ENCODE measurements at regions not wholly inside any gene's neighbourhood (a gene's known extent, or its start where the extent isn't known, plus 50 kb on each side); places are given as distances from the start of the nearest gene placed in this dataset.

- CTCF ChIA-PET: no interaction called here
- Mint-ChIP-seq H3K4me3 (ENCODE audit: low read depth, unreplicated experiment) (no peak overlapping the region), H3K27ac (ENCODE audit: unreplicated experiment) (no peak overlapping the region), H3K36me3 (ENCODE audit: insufficient read depth, unreplicated experiment) (no peaks in the 10 kb centered on the region), H3K27me3 (ENCODE audit: unreplicated experiment) (peaks cover 10% of the 10 kb centered on the region), H3K9me3 (ENCODE audit: low read depth, unreplicated experiment) (peaks cover 2% of the 10 kb centered on the region), H3K4me1 (ENCODE audit: low read depth, unreplicated experiment) (no peaks in the 10 kb centered on the region)
- no peak for DNase-seq
- no TSS peak for BruUV-seq (replicated peaks)
- TF ChIP-seq CTCF (IDR thresholded peaks at IDR 0.05; ENCODE audit: unreplicated experiment): no peak
- intact Hi-C loops (cut with micrococcal nuclease; ENCODE audit: unreplicated experiment): no loop called here
These were observed 95.3 kb upstream of the STMND1 start for GRCh38 chr6:17006543-17006942.

GRCh38 chr6:17004269-17004668 is 97.6 kb upstream of the STMND1 start:
- DNase-seq: no peak
- no peak for TF ChIP-seq CTCF (IDR thresholded peaks at IDR 0.05; ENCODE audit: unreplicated experiment)
- H3K27me3 Mint-ChIP-seq (ENCODE audit: unreplicated experiment): peaks cover 29% of the 10 kb centered on the region
- CTCF ChIA-PET: no interaction called here
- no peak overlapping the region for H3K4me3 Mint-ChIP-seq (ENCODE audit: low read depth, unreplicated experiment)
- BruUV-seq (replicated peaks): no TSS peak
- H3K9me3 Mint-ChIP-seq (ENCODE audit: low read depth, unreplicated experiment): peaks cover 2% of the 10 kb centered on the region
- intact Hi-C loops (cut with micrococcal nuclease; ENCODE audit: unreplicated experiment): no loop called here
- H3K36me3 Mint-ChIP-seq (ENCODE audit: insufficient read depth, unreplicated experiment): no peaks in the 10 kb centered on the region
- H3K4me1 Mint-ChIP-seq (ENCODE audit: low read depth, unreplicated experiment): no peaks in the 10 kb centered on the region
- H3K27ac Mint-ChIP-seq (ENCODE audit: unreplicated experiment): no peak overlapping the region

GRCh38 chr6:17002123-17002522 is 99.7 kb upstream of the STMND1 start:
- CTCF ChIA-PET: no interaction called here
- Mint-ChIP-seq H3K9me3 (ENCODE audit: low read depth, unreplicated experiment) (no peaks in the 10 kb centered on the region), H3K4me1 (ENCODE audit: low read depth, unreplicated experiment) (no peaks in the 10 kb centered on the region), H3K27ac (ENCODE audit: unreplicated experiment) (no peak overlapping the region), H3K4me3 (ENCODE audit: low read depth, unreplicated experiment) (no peak overlapping the region), H3K36me3 (ENCODE audit: insufficient read depth, unreplicated experiment) (no peaks in the 10 kb centered on the region), H3K27me3 (ENCODE audit: unreplicated experiment) (peaks cover 51% of the 10 kb centered on the region)
- DNase-seq: no peak
- intact Hi-C loops (cut with micrococcal nuclease; ENCODE audit: unreplicated experiment): no loop called here
- TF ChIP-seq CTCF (IDR thresholded peaks at IDR 0.05; ENCODE audit: unreplicated experiment): no peak
- no TSS peak for BruUV-seq (replicated peaks)

- no TSS peak for BruUV-seq (replicated peaks)
- Mint-ChIP-seq H3K9me3 (ENCODE audit: low read depth, unreplicated experiment) (no peaks in the 10 kb centered on the region), H3K4me1 (ENCODE audit: low read depth, unreplicated experiment) (no peaks in the 10 kb centered on the region), H3K36me3 (ENCODE audit: insufficient read depth, unreplicated experiment) (no peaks in the 10 kb centered on the region), H3K27me3 (ENCODE audit: unreplicated experiment) (peaks cover 60% of the 10 kb centered on the region), H3K27ac (ENCODE audit: unreplicated experiment) (no peak overlapping the region), H3K4me3 (ENCODE audit: low read depth, unreplicated experiment) (no peak overlapping the region)
- DNase-seq: no peak
- intact Hi-C loops (cut with micrococcal nuclease; ENCODE audit: unreplicated experiment): no loop called here
- no peak for TF ChIP-seq CTCF (IDR thresholded peaks at IDR 0.05; ENCODE audit: unreplicated experiment)
- CTCF ChIA-PET: no interaction called here
These were observed 100.7 kb upstream of the STMND1 start for GRCh38 chr6:17001188-17001587.

All from Calu3 (cell line).